ENCODE measurements at regions not wholly inside any gene's neighbourhood (a gene's known extent, or its start where the extent isn't known, plus 50 kb on each side); places are given as distances from the start of the nearest gene placed in this dataset.

- TF ChIP-seq CTCF (IDR thresholded peaks at IDR 0.05; ENCODE audit: control insufficient read depth, insufficient read depth, low read depth, low read length, missing control alignments), result no peak
- DNase-seq (ENCODE audit: low read depth), result no peak
These were observed 118.1 kb upstream of the SLC6A11 start for GRCh38 chr3:10697918-10698317.

GRCh38 chr3:10700821-10701220 lies 115.2 kb upstream of the SLC6A11 start:
- no peak for TF ChIP-seq CTCF (IDR thresholded peaks at IDR 0.05; ENCODE audit: control insufficient read depth, insufficient read depth, low read depth, low read length, missing control alignments)
- DNase-seq (ENCODE audit: low read depth), result no peak
- no peak overlapping the region for H3K4me3 ChIP-seq (ENCODE audit: control insufficient read depth, low read depth, low read length)

More at GRCh38 chr3:10697918-10698317, 118.1 kb upstream of the SLC6A11 start:
- H3K4me3 ChIP-seq (ENCODE audit: control insufficient read depth, low read depth, low read length), result no peak overlapping the region

- no peak for TF ChIP-seq CTCF (IDR thresholded peaks at IDR 0.05; ENCODE audit: control insufficient read depth, insufficient read depth, low read depth, low read length, missing control alignments)
- H3K4me3 ChIP-seq (ENCODE audit: control insufficient read depth, low read depth, low read length), result no peak overlapping the region
- DNase-seq (ENCODE audit: low read depth), result no peak
These were observed 112.9 kb upstream of the SLC6A11 start for GRCh38 chr3:10702961-10703740.

- peak; percentile 47 for TF ChIP-seq CTCF (IDR thresholded peaks at IDR 0.05; ENCODE audit: control insufficient read depth, insufficient read depth, low read depth, low read length, missing control alignments)
- no peak for DNase-seq (ENCODE audit: low read depth)
- H3K4me3 ChIP-seq (ENCODE audit: control insufficient read depth, low read depth, low read length), result no peak overlapping the region
These were observed 112.2 kb upstream of the SLC6A11 start for GRCh38 chr3:10703875-10704274.

- no peak for TF ChIP-seq CTCF (IDR thresholded peaks at IDR 0.05; ENCODE audit: control insufficient read depth, insufficient read depth, low read depth, low read length, missing control alignments)
- no peak overlapping the region for H3K4me3 ChIP-seq (ENCODE audit: control insufficient read depth, low read depth, low read length)
- no peak for DNase-seq (ENCODE audit: low read depth)
These were observed 109.8 kb upstream of the SLC6A11 start for GRCh38 chr3:10706156-10706739.

- DNase-seq (ENCODE audit: low read depth), result no peak
- no peak overlapping the region for H3K4me3 ChIP-seq (ENCODE audit: control insufficient read depth, low read depth, low read length)
- no peak for TF ChIP-seq CTCF (IDR thresholded peaks at IDR 0.05; ENCODE audit: control insufficient read depth, insufficient read depth, low read depth, low read length, missing control alignments)
These were observed 109.2 kb upstream of the SLC6A11 start for GRCh38 chr3:10706740-10707399.
